Activated CD4-positive, alpha-beta T cell treated with anti-CD3 and anti-CD28 coated beads, Interleukin-2, amount 50 U/mL, for 16 hours (primary cell): ENCODE measurements at regions not wholly inside any gene's neighbourhood (a gene's known extent, or its start where the extent isn't known, plus 50 kb on each side); places are given as distances from the start of the nearest gene placed in this dataset.

Source experiments
- DNase-seq: peaks from one replicate; pipeline ENCODE4 v3.0.0-alpha.2; 2020

GRCh38 chr2:136167721-136168475 is 49.9 kb upstream of the CXCR4 start:
- DNase-seq = no peak
